Type B pancreatic cell (in vitro differentiated cells): ENCODE measurements at regions not wholly inside any gene's neighbourhood (a gene's known extent, or its start where the extent isn't known, plus 50 kb on each side); places are given as distances from the start of the nearest gene placed in this dataset.

Experiments
- DNase-seq: peaks from one replicate; pipeline ENCODE4 v3.0.0; 2021; ENCODE audit warnings: mixed read lengths; ENCODE audit not compliant: unreplicated experiment; ENCODE audit errors: extremely low spot score
- H3K27ac Mint-ChIP-seq: 2 replicates; pipeline ENCODE4 v1.8.0; 2021; ENCODE audit warnings: mild to moderate bottlenecking, mixed read lengths
- H3K27me3 Mint-ChIP-seq: 2 replicates; pipeline ENCODE4 v1.8.0; 2021; ENCODE audit warnings: mixed read lengths
- H3K36me3 Mint-ChIP-seq: 2 replicates; pipeline ENCODE4 v1.8.0; 2021; ENCODE audit warnings: mixed read lengths
- H3K4me1 Mint-ChIP-seq: one replicate; pipeline ENCODE4 v1.8.0; 2021; ENCODE audit warnings: mixed read lengths; ENCODE audit not compliant: unreplicated experiment
- H3K4me3 Mint-ChIP-seq: 2 replicates; pipeline ENCODE4 v1.8.0; 2021; ENCODE audit warnings: mild to moderate bottlenecking, mixed read lengths
- H3K9me3 Mint-ChIP-seq: 2 replicates; pipeline ENCODE4 v1.8.0; 2021; ENCODE audit warnings: mixed read lengths
- TF ChIP-seq, protein P1 (sequence below): fragments of 200-600 bp; sonication (generic); conservative IDR thresholded peaks from 2 replicates; pipeline ENCODE4 v1.5.0; 2021; ENCODE audit warnings: antibody characterized with exemption, mild to moderate bottlenecking

DNA sequence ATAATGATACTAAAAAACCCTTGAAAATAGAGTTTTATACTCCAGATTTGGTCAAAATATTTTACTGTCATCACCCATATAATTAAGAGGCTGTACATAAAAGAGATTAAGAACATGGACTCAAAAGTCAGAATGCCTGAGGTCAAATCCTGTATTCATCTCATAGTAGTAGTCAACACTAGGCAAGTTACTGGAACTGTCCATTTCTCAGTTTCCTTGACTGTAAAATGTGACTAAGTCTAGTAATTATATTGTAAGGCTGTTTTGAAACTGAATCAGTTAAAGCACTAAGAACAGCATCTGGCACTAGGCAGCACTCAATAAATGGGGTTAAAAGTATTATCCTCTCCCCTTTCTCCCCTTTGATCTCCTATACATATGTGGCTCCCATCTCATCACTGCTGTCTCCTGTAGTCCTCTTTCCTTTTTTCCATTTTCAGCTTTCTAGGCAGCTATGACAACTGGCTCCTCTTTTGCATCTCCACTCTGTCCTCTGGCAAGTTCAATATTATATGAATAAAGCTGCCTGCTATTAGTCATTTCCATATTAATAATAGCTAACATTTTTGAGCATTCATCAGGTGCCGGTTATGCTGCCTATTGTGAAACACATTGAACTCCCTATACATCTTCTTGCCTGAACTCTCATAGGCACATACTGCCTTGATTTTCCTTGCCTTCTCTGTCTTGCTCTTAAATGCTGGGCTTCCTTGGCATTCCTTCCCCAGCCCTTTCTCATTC is 185.8 kb upstream of the NREP start:
- Mint-ChIP-seq H3K27ac (no peak overlapping the region), H3K36me3 (no peaks in the 10 kb centered on the region), H3K27me3 (peaks cover 3% of the 10 kb centered on the region), H3K4me1 (no peaks in the 10 kb centered on the region), H3K4me3 (no peak overlapping the region), H3K9me3 (no peaks in the 10 kb centered on the region)
- TF ChIP-seq, protein P1, sequence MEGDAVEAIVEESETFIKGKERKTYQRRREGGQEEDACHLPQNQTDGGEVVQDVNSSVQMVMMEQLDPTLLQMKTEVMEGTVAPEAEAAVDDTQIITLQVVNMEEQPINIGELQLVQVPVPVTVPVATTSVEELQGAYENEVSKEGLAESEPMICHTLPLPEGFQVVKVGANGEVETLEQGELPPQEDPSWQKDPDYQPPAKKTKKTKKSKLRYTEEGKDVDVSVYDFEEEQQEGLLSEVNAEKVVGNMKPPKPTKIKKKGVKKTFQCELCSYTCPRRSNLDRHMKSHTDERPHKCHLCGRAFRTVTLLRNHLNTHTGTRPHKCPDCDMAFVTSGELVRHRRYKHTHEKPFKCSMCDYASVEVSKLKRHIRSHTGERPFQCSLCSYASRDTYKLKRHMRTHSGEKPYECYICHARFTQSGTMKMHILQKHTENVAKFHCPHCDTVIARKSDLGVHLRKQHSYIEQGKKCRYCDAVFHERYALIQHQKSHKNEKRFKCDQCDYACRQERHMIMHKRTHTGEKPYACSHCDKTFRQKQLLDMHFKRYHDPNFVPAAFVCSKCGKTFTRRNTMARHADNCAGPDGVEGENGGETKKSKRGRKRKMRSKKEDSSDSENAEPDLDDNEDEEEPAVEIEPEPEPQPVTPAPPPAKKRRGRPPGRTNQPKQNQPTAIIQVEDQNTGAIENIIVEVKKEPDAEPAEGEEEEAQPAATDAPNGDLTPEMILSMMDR, result no peak
- DNase-seq, result no peak

DNA sequence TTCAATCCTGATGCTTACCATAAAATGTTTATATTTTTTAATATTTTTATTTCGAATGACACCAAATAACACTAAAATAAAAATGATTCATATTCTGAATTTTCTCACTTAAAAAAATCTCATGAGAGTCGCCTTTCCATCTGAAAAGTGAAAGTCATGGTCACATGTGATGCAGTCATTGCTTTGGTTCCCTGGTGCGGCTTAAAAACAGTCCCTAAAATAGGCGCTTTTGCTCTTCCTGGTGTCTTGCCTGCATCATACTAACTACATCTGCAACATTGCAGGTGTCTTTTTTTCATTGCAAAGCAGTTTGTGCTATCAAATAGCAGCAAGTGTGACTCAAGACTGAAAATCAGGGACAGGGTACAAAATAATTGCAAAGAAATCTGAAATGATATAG is 185.2 kb upstream of the NREP start:
- Mint-ChIP-seq H3K27ac (no peak overlapping the region), H3K4me3 (no peak overlapping the region), H3K9me3 (no peaks in the 10 kb centered on the region), H3K4me1 (no peaks in the 10 kb centered on the region), H3K27me3 (peaks cover 3% of the 10 kb centered on the region), H3K36me3 (no peaks in the 10 kb centered on the region)
- TF ChIP-seq, protein P1, result no peak
- DNase-seq, result no peak

DNA sequence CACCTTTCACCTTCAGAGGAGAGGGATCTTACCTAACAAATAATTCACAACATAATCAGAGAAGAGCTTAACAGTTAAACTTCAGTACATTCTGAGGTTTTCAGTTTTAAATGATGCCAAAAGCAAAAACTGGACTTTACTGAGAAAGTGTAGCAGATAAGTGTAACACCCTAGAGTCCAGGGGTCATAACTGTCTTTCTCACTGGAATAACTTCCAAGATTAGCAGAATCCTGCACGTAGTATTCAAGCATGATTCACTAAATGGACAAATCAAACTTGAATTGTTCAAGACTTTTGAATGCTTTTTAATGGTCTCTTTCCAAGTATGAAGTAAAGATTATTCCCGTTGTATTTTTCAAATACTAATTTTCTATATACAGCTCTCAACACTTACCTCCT is 180.1 kb upstream of the NREP start:
- DNase-seq, result no peak
- TF ChIP-seq, protein P1, result no peak
- no peak overlapping the region for H3K27ac Mint-ChIP-seq
- no peak overlapping the region for H3K4me3 Mint-ChIP-seq
- H3K36me3 Mint-ChIP-seq, result no peaks in the 10 kb centered on the region
- no peaks in the 10 kb centered on the region for H3K9me3 Mint-ChIP-seq
- peaks cover 3% of the 10 kb centered on the region for H3K27me3 Mint-ChIP-seq
- H3K4me1 Mint-ChIP-seq, result peaks cover 9% of the 10 kb centered on the region

DNA sequence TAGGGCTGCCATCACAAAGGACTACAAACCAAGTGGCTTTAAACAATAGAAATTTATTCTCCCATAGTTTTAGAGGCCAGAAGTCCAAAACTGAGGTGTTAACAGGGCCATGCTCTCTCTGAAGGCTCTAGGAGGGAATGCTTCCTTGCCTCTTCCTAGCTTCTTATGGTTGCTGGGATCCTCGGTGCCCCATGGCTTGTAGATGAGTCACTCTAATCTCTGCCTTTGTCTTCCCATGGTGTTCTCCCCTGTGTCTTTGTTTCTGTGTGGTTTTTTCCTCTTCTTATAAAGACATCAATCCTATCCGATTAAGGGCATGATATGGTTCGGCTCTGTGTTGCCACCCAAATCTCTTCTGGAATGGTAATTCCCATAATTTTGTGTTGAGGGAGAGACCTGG is 178.8 kb upstream of the NREP start:
- H3K4me3 Mint-ChIP-seq, result no peak overlapping the region
- peaks cover 9% of the 10 kb centered on the region for H3K4me1 Mint-ChIP-seq
- TF ChIP-seq, protein P1, result no peak
- H3K27ac Mint-ChIP-seq, result no peak overlapping the region
- H3K9me3 Mint-ChIP-seq, result no peaks in the 10 kb centered on the region
- H3K36me3 Mint-ChIP-seq, result no peaks in the 10 kb centered on the region
- DNase-seq, result no peak
- peaks cover 3% of the 10 kb centered on the region for H3K27me3 Mint-ChIP-seq

DNA sequence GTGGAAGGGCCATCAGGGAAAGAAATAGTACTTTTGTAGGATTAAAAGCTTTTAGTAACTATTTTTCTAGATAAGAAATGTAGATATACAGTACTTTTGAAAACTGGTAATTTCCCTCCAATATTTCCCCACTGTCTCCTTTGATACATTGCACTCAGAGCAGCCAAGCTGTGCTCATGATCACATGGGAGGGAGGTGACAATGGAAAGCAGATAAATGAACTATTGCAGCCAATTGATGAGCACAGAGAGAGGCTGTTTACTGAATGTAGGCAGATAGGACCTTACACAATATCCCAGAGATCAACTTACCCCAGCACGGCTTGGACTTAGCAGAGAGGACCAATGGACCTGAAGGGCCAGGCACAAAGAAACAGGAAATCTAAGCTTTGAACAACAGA is 178.0 kb upstream of the NREP start:
- Mint-ChIP-seq H3K4me3 (no peak overlapping the region), H3K4me1 (peaks cover 10% of the 10 kb centered on the region), H3K27me3 (peaks cover 3% of the 10 kb centered on the region), H3K27ac (no peak overlapping the region), H3K9me3 (no peaks in the 10 kb centered on the region), H3K36me3 (no peaks in the 10 kb centered on the region)
- TF ChIP-seq, protein P1, result no peak
- DNase-seq, result no peak

DNA sequence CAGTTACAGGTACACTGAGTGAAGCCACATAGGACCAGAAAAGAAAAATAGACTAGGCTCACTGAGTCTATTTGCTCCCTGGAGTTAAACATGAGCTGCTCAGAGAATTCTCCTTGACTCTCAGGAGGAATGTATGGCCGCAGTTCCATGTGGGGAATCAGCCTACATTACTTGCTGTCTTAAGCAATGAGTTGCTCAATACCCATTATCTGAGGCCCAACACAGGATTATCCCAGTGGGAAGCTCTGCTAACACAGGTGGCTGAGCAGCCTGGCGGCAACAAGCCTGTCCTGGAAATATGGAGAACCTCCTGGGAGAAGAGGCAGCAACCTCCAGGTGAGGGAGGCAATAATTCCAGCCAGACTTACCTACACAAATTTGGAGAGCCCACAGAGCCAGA is 177.5 kb upstream of the NREP start:
- Mint-ChIP-seq H3K27me3 (peaks cover 3% of the 10 kb centered on the region), H3K27ac (no peak overlapping the region), H3K36me3 (no peaks in the 10 kb centered on the region), H3K9me3 (no peaks in the 10 kb centered on the region), H3K4me3 (no peak overlapping the region), H3K4me1 (peaks cover 15% of the 10 kb centered on the region)
- DNase-seq, result no peak
- TF ChIP-seq, protein P1, result no peak
